Activated CD8-positive, alpha-beta memory T cell treated with anti-CD3 and anti-CD28 coated beads, Interleukin-2, amount 10 ng/mL, durations not matched to agents 7 days and 5 days (primary cell): ENCODE measurements at regions not wholly inside any gene's neighbourhood (a gene's known extent, or its start where the extent isn't known, plus 50 kb on each side); places are given as distances from the start of the nearest gene placed in this dataset.

Experiments used
- ATAC-seq: fragments of 150-1000 bp; cut with Tn5 transposase; one replicate; pipeline ENCODE4 v1.10.0; 2021; ENCODE audit warnings: moderate library complexity
- CTCF ChIA-PET: fragments of 350-600 bp; sonication (Branson Sonifier 250); formaldehyde crosslinking; loops from one replicate; lab custom pipeline; 2021; ENCODE audit warnings: antibody characterized with exemption; lab: Charles Lee
- DNase-seq: peaks from one replicate; pipeline ENCODE4 v3.0.0-alpha.2; 2020
- H3K27ac Mint-ChIP-seq: one replicate; pipeline ENCODE4 v1.8.0; 2021; ENCODE audit warnings: mild to moderate bottlenecking, mixed read lengths
- H3K27me3 Mint-ChIP-seq: one replicate; pipeline ENCODE4 v1.8.0; 2021; ENCODE audit warnings: mixed read lengths
- H3K36me3 Mint-ChIP-seq: one replicate; pipeline ENCODE4 v1.8.0; 2021; ENCODE audit warnings: mild to moderate bottlenecking, mixed read lengths
- H3K4me1 Mint-ChIP-seq: one replicate; pipeline ENCODE4 v1.8.0; 2021; ENCODE audit warnings: mixed read lengths
- H3K4me3 Mint-ChIP-seq: one replicate; pipeline ENCODE4 v1.8.0; 2021; ENCODE audit warnings: mild to moderate bottlenecking, moderate library complexity, mixed read lengths
- H3K9me3 Mint-ChIP-seq: one replicate; pipeline ENCODE4 v1.8.0; 2022; ENCODE audit warnings: low read depth, mixed read lengths

DNA sequence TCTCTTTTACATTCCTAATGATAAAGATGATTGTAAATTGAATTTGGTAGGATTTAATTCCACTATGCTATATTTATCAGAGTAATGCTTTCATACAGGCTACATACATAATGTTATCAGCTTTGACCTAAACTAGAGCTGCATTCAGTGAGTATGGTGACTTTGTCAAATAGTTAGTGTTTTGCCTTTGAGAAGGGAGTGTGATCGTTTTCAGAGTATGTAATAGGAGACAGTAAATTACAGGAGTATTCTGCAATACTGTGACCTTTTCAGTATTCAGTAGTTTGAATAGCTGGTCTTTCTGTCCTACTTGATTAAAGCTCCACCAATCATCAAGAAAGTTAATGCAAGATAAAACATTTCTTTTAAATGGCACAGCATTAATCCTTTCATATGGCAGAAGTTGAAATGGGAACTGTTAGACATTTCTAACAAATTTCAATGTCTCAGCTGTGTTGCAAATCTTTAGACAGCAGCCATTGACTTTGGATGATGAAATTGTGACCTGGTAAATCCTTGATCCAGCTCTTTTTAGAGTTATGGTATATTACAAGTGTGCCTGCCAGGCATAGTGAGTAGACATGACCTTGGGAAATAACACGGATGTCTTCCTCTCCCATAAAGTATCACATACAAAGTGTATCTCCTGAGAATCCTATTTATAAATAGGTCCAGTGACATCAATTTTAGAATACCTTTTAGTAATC lies 455.3 kb downstream of the KCTD8 start:
- no peak for DNase-seq
- no peak for ATAC-seq
- no peaks in the 10 kb centered on the region for H3K36me3 Mint-ChIP-seq
- H3K9me3 Mint-ChIP-seq, result peaks cover 5% of the 10 kb centered on the region
- CTCF ChIA-PET, result no interaction called here
- H3K27me3 Mint-ChIP-seq, result no peaks in the 10 kb centered on the region
- H3K4me1 Mint-ChIP-seq, result no peaks in the 10 kb centered on the region
- H3K27ac Mint-ChIP-seq, result no peak overlapping the region
- no peak overlapping the region for H3K4me3 Mint-ChIP-seq

GRCh38 chr4:43999669-44000068 lies 448.9 kb downstream of the KCTD8 start:
- ATAC-seq (no peak), DNase-seq (no peak)
- H3K9me3 Mint-ChIP-seq, result peaks cover 6% of the 10 kb centered on the region
- no peaks in the 10 kb centered on the region for H3K36me3 Mint-ChIP-seq
- H3K27me3 Mint-ChIP-seq, result no peaks in the 10 kb centered on the region
- CTCF ChIA-PET, result no interaction called here
- H3K4me1 Mint-ChIP-seq, result no peaks in the 10 kb centered on the region
- no peak overlapping the region for H3K4me3 Mint-ChIP-seq
- H3K27ac Mint-ChIP-seq, result no peak overlapping the region

GRCh38 chr4:44002368-44002767 lies 446.2 kb downstream of the KCTD8 start:
- Mint-ChIP-seq H3K27me3 (no peaks in the 10 kb centered on the region), H3K27ac (no peak overlapping the region), H3K36me3 (no peaks in the 10 kb centered on the region), H3K4me3 (no peak overlapping the region), H3K4me1 (no peaks in the 10 kb centered on the region), H3K9me3 (peaks cover 6% of the 10 kb centered on the region)
- CTCF ChIA-PET, result no interaction called here
- ATAC-seq (no peak), DNase-seq (no peak)

GRCh38 chr4:44016570-44017421 lies 431.8 kb downstream of the KCTD8 start:
- H3K27ac Mint-ChIP-seq, result no peak overlapping the region
- DNase-seq (no peak), ATAC-seq (no peak)
- no peaks in the 10 kb centered on the region for H3K27me3 Mint-ChIP-seq
- CTCF ChIA-PET, result no interaction called here
- no peaks in the 10 kb centered on the region for H3K4me1 Mint-ChIP-seq
- H3K36me3 Mint-ChIP-seq, result no peaks in the 10 kb centered on the region
- H3K4me3 Mint-ChIP-seq, result no peak overlapping the region
- peaks cover 4% of the 10 kb centered on the region for H3K9me3 Mint-ChIP-seq

- H3K4me3 Mint-ChIP-seq, result no peak overlapping the region
- H3K36me3 Mint-ChIP-seq, result no peaks in the 10 kb centered on the region
- no peaks in the 10 kb centered on the region for H3K4me1 Mint-ChIP-seq
- no peak overlapping the region for H3K27ac Mint-ChIP-seq
- peaks cover 4% of the 10 kb centered on the region for H3K9me3 Mint-ChIP-seq
- no peaks in the 10 kb centered on the region for H3K27me3 Mint-ChIP-seq
- no peak for ATAC-seq
- DNase-seq, result no peak
- CTCF ChIA-PET, result no interaction called here
These were observed 431.2 kb downstream of the KCTD8 start for GRCh38 chr4:44017422-44017739.

DNA sequence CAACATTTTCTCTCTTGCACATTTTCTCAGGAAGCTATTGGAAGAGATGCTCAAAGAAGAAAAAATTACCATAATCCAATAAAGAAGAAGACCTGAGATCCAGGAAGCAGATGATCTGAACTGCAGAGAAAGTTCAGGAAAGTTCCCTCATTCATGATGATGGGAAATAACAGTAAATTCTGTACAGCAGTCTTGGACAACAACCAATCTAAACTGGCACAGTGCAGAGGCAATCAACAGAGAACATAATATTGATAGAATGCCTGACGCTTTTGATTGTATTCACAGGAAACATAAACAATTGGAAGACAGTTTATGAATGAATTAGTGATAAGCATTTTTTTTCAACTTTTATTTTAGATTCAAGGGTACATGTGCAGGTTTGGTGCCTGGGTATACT lies 428.9 kb downstream of the KCTD8 start:
- Mint-ChIP-seq H3K9me3 (peaks cover 4% of the 10 kb centered on the region), H3K36me3 (no peaks in the 10 kb centered on the region), H3K27ac (no peak overlapping the region), H3K4me3 (no peak overlapping the region), H3K4me1 (no peaks in the 10 kb centered on the region), H3K27me3 (no peaks in the 10 kb centered on the region)
- no peak for ATAC-seq
- CTCF ChIA-PET, result no interaction called here
- no peak for DNase-seq

- Mint-ChIP-seq H3K4me3 (no peak overlapping the region), H3K4me1 (no peaks in the 10 kb centered on the region), H3K27me3 (no peaks in the 10 kb centered on the region), H3K9me3 (peaks cover 4% of the 10 kb centered on the region), H3K36me3 (no peaks in the 10 kb centered on the region), H3K27ac (no peak overlapping the region)
- DNase-seq, result no peak
- no peak for ATAC-seq
- CTCF ChIA-PET, result no interaction called here
These were observed 423.1 kb downstream of the KCTD8 start for GRCh38 chr4:44025376-44026020.

DNA sequence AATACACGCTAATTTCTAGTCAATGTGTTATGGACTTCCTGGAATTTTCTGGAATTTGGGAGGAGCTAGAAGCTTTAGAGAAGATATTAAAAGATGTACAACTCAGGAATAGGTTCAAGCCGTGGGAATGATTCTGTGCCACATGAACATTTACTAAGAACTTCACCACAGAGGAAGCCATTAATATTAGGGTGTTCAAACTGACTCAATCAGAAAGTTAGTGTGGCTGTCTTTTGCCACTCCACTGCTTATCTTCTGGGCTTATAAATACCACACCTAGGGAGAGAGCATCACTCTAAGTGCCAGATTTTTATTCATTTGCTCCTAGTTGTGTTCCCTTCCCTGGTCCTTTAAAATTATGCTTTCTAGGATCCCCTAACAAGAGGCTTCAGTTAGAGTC lies 409.8 kb downstream of the KCTD8 start:
- Mint-ChIP-seq H3K27ac (no peak overlapping the region), H3K4me3 (no peak overlapping the region), H3K36me3 (no peaks in the 10 kb centered on the region), H3K27me3 (no peaks in the 10 kb centered on the region), H3K4me1 (no peaks in the 10 kb centered on the region), H3K9me3 (peaks cover 9% of the 10 kb centered on the region)
- DNase-seq (no peak), ATAC-seq (no peak)
- CTCF ChIA-PET, result no interaction called here

DNA sequence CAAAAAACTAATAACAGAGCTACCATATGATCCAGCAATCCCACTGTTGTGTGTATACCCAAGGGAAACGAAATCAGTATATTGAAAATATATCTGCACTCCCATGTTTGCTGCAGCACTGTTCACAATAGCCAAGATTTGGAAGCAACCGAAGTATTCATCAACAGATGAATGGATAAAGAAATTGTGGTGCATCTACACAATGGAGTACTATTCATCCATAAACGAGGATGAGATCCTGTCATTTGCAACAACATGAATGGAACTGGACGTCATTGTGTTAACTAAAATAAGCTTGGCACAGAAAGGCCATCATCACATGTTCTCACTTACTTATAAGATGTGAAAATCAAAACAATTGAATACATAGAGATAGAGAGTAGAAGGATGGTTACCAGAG lies 402.1 kb downstream of the KCTD8 start:
- no peak overlapping the region for H3K4me3 Mint-ChIP-seq
- ATAC-seq (no peak), DNase-seq (no peak)
- CTCF ChIA-PET, result no interaction called here
- H3K36me3 Mint-ChIP-seq, result no peaks in the 10 kb centered on the region
- H3K27ac Mint-ChIP-seq, result no peak overlapping the region
- peaks cover 6% of the 10 kb centered on the region for H3K9me3 Mint-ChIP-seq
- H3K4me1 Mint-ChIP-seq, result no peaks in the 10 kb centered on the region
- H3K27me3 Mint-ChIP-seq, result no peaks in the 10 kb centered on the region

- Mint-ChIP-seq H3K9me3 (no peaks in the 10 kb centered on the region), H3K4me3 (no peak overlapping the region), H3K27me3 (no peaks in the 10 kb centered on the region), H3K36me3 (no peaks in the 10 kb centered on the region), H3K27ac (no peak overlapping the region), H3K4me1 (no peaks in the 10 kb centered on the region)
- ATAC-seq (no peak), DNase-seq (no peak)
- CTCF ChIA-PET, result no interaction called here
These were observed 391.9 kb downstream of the KCTD8 start for GRCh38 chr4:44056721-44057151.

GRCh38 chr4:44070843-44071242 lies 377.8 kb downstream of the KCTD8 start:
- Mint-ChIP-seq H3K27ac (no peak overlapping the region), H3K9me3 (no peaks in the 10 kb centered on the region), H3K4me3 (no peak overlapping the region), H3K4me1 (no peaks in the 10 kb centered on the region), H3K36me3 (no peaks in the 10 kb centered on the region), H3K27me3 (no peaks in the 10 kb centered on the region)
- ATAC-seq (no peak), DNase-seq (no peak)
- CTCF ChIA-PET, result no interaction called here

DNA sequence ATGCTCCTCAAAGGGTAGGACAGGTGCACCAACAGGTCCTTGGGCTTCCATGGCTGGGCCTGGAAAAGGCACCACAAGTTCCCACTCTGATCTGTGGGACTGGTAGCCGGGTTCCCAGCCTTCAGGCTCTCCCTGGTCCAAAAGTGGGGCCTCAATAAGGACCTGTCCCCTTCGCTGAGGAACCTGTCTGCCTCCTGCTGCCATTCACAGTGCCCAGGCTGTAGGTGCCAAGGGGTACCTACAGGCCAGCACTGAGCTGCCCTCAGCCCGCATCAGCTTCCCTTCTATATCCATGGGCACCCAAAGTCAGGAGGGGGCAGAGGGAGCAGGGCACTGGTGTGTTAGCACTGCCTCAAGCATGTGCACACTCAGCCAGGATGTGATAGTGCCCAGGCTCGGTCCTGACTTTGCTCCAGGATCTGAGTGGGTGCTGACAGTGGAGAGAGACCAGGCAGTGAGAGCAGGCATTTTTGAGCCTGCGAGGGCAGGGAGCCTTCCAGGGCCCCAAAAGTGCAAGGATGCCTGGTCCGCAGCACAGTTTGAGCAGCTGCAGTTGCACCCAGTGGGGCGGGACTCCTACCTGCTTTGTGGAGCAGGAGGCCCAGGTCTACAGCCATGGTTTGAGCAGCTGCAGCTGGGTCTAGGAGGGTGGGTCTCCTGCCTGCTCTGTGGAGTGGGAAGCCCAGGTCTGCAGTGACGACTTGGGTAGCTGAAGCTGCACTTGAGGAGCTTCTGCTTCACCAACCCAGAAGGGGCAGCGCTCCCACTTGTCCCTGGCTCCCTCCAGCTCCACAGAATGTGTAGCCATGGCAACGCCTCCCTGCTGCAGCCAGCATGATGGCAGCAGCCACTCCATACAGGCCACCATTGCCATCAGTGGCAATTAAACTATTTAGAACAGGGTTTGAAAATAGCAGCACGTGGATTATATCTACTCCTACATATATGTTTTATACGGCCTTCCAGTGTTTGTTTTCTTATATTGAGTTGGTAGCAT lies 376.4 kb downstream of the KCTD8 start:
- CTCF ChIA-PET, result no interaction called here
- Mint-ChIP-seq H3K9me3 (no peaks in the 10 kb centered on the region), H3K27ac (no peak overlapping the region), H3K4me1 (no peaks in the 10 kb centered on the region), H3K36me3 (no peaks in the 10 kb centered on the region), H3K4me3 (no peak overlapping the region), H3K27me3 (no peaks in the 10 kb centered on the region)
- no peak for DNase-seq
- ATAC-seq, result no peak

DNA sequence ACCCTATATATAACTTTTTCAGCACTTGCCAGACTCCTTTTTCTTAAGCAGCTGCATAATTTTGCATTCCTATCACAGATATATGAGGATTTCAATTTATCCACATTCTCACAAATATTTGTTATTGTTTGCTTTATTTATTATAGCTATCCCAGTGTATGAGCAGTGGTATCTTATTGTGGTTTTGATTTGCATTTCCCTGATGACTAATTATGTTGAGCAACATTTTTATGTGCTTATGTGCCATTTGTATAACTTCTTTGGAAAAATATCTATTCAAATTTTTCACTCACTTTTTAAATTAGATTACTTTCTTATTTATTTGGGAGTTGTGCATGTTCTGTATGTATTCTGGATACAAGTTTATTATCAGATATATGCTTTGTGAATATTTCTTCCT lies 361.9 kb downstream of the KCTD8 start:
- Mint-ChIP-seq H3K36me3 (no peaks in the 10 kb centered on the region), H3K9me3 (peaks cover 5% of the 10 kb centered on the region), H3K4me3 (no peak overlapping the region), H3K27me3 (no peaks in the 10 kb centered on the region), H3K27ac (no peak overlapping the region), H3K4me1 (no peaks in the 10 kb centered on the region)
- CTCF ChIA-PET, result no interaction called here
- DNase-seq (no peak), ATAC-seq (no peak)
